ENCODE measurements at regions not wholly inside any gene's neighbourhood (a gene's known extent, or its start where the extent isn't known, plus 50 kb on each side); places are given as distances from the start of the nearest gene placed in this dataset.

DNA sequence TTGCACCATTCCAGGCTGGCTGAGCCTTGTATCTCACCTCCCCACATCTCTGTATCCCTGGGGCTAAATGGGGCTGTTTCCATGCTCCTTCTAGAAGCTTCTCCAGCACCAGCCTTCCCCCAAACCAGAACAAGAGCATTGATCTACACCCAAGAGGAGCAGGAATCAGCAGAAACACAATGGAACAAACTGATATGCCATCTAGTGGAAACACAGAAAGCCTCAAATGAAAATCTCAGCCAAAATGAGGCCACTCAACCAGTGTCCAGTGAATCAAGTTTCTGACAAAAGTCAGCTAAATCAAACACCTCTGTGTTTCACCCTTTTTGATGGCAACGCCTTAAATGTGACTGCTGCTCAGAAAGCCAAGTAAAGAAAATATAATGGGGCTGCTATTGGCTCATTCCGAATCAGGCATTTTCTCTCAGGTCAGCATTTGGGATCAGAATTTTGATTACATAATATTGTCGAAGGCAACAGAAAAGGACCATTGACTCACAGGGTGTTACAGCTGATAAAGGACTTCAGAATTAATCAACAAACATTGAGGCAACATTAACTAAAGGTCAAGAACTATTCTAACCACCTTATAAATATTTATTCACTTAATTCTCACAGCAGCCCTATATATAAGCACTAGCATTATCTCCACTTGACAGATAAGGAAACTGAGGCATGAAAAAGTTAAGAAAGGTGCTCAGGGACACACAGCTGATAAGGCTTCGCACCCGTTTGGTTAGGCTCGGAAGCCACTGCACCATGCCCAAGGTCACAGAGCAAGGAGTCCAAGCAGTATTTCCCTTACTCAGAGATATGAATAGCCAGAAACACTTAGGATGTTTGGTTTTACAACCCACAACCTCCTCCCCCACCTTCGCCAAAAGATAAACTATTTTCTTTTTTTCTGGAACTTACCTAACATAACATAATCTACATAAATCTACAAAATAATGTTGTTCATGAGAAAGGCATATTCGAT, 85.8 kb upstream of the KCNJ15 start:
- TF ChIP-seq, protein P1, sequence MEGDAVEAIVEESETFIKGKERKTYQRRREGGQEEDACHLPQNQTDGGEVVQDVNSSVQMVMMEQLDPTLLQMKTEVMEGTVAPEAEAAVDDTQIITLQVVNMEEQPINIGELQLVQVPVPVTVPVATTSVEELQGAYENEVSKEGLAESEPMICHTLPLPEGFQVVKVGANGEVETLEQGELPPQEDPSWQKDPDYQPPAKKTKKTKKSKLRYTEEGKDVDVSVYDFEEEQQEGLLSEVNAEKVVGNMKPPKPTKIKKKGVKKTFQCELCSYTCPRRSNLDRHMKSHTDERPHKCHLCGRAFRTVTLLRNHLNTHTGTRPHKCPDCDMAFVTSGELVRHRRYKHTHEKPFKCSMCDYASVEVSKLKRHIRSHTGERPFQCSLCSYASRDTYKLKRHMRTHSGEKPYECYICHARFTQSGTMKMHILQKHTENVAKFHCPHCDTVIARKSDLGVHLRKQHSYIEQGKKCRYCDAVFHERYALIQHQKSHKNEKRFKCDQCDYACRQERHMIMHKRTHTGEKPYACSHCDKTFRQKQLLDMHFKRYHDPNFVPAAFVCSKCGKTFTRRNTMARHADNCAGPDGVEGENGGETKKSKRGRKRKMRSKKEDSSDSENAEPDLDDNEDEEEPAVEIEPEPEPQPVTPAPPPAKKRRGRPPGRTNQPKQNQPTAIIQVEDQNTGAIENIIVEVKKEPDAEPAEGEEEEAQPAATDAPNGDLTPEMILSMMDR (conservative IDR thresholded peaks at IDR 0.05; ENCODE audit: low read depth, low read length), result 0 out of 2 replicates have a peak, but pooled peaks have one; percentile 11
- TF ChIP-seq CEBPB (IDR thresholded peaks at IDR 0.05; ENCODE audit: low read depth, low read length) (no peak), RAD21 (IDR thresholded peaks at IDR 0.05; ENCODE audit: low read length) (no peak), SMC3 (IDR thresholded peaks at IDR 0.05; ENCODE audit: low read depth, low read length) (no peak), POLR2A (IDR thresholded peaks at IDR 0.05; ENCODE audit: low read depth, low read length) (no peak), FOS (IDR thresholded peaks at IDR 0.05; ENCODE audit: low read depth, low read length) (no peak), MAFK (IDR thresholded peaks at IDR 0.05; ENCODE audit: low read depth, low read length) (no peak), BHLHE40 (IDR thresholded peaks at IDR 0.05; ENCODE audit: low read depth, low read length) (no peak), MXI1 (IDR thresholded peaks at IDR 0.05; ENCODE audit: borderline replicate concordance, low read depth, low read length) (no peak), NFE2L2 (IDR thresholded peaks at IDR 0.05; ENCODE audit: low read depth, low read length) (no peak), RCOR1 (IDR thresholded peaks at IDR 0.05; ENCODE audit: insufficient replicate concordance, low read length) (no peak)
- TF ChIP-seq, protein P2, sequence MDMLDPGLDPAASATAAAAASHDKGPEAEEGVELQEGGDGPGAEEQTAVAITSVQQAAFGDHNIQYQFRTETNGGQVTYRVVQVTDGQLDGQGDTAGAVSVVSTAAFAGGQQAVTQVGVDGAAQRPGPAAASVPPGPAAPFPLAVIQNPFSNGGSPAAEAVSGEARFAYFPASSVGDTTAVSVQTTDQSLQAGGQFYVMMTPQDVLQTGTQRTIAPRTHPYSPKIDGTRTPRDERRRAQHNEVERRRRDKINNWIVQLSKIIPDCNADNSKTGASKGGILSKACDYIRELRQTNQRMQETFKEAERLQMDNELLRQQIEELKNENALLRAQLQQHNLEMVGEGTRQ (IDR thresholded peaks at IDR 0.05; ENCODE audit: low read depth, low read length), result no peak

Measured in IMR-90 (cell line).